ENCODE measurements at regions not wholly inside any gene's neighbourhood (a gene's known extent, or its start where the extent isn't known, plus 50 kb on each side); places are given as distances from the start of the nearest gene placed in this dataset.

DNA sequence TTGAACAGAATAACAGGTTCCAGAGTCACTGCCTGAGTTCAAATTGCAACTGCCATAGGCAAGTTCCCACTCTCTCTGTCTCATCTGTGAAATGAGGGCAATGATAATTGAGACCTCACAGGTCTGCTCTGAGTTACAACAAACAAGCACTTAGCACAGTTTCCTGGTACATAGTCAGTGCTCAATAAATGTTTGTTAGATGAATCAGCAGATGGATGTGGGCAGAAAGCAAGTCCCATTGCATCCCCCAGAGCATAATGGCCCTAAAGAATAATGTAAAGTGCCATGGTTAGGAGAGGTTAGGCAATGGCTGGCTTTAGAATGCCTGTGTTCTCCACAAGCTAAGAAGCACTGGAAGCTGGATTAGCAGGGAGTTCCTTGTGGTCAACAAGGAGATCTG, 136.5 kb upstream of the LARP1 start:
- H3K4me3 ChIP-seq: no peak overlapping the region
- H3K9me3 ChIP-seq: no peaks in the 10 kb centered on the region
- intact Hi-C loops (cut with DNase I; ENCODE audit: low total_unique reads): no loop called here
- H3K36me3 ChIP-seq: no peaks in the 10 kb centered on the region
- DNase-seq: no peak
- peaks cover 0 to 15% (median 0%) of the 10 kb centered on the region in 7 donors for H3K27me3 ChIP-seq (replicated peaks in 1 of 7)
- TF ChIP-seq CTCF (IDR thresholded peaks at IDR 0.05 in 8 of 11, conservative IDR thresholded peaks at IDR 0.05 in 3 of 11) (no peak), POLR2AphosphoS5 (IDR thresholded peaks at IDR 0.05) (no peak), POLR2A (IDR thresholded peaks at IDR 0.05) (no peak)
- no peaks in the 10 kb centered on the region for H3K4me1 ChIP-seq
- no peak overlapping the region for H3K27ac ChIP-seq

GRCh38 chr5:154614595-154614994, 136.6 kb upstream of the HAND1 start:
- intact Hi-C loops (cut with DNase I; ENCODE audit: low total_unique reads): no loop called here
- no peak for DNase-seq

GRCh38 chr5:154614125-154614524, 136.1 kb upstream of the HAND1 start:
- Histone ChIP-seq H3K27me3 (replicated peaks in 1 of 7) (peaks cover 2 to 60% (median 36%) of the 10 kb centered on the region in 7 donors), H3K4me1 (peaks cover 12 to 21% (median 13%) of the 10 kb centered on the region in 6 donors), H3K27ac (no peak overlapping the region), H3K4me3 (no peak overlapping the region), H3K9me3 (no peaks in the 10 kb centered on the region), H3K36me3 (no peaks in the 10 kb centered on the region)
- intact Hi-C loops (cut with DNase I; ENCODE audit: low total_unique reads): no loop called here
- TF ChIP-seq POLR2AphosphoS5 (IDR thresholded peaks at IDR 0.05) (no peak), POLR2A (IDR thresholded peaks at IDR 0.05) (no peak), CTCF (IDR thresholded peaks at IDR 0.05 in 8 of 11, conservative IDR thresholded peaks at IDR 0.05 in 3 of 11) (no peak)
- no peak for DNase-seq
- WGBS, 5 donors: 79 to 86% (median 82%) methylated on average over 1 of the region's 1 CpG

More at GRCh38 chr5:154614595-154614994, 136.6 kb upstream of the HAND1 start:
- no peak for TF ChIP-seq CTCF (IDR thresholded peaks at IDR 0.05 in 8 of 11, conservative IDR thresholded peaks at IDR 0.05 in 3 of 11)
- TF ChIP-seq POLR2AphosphoS5 (IDR thresholded peaks at IDR 0.05): no peak
- Histone ChIP-seq H3K36me3 (no peaks in the 10 kb centered on the region), H3K9me3 (no peaks in the 10 kb centered on the region), H3K4me1 (peaks cover 12 to 21% (median 13%) of the 10 kb centered on the region in 6 donors), H3K27me3 (replicated peaks in 1 of 7) (peaks cover 2 to 56% (median 31%) of the 10 kb centered on the region in 7 donors), H3K27ac (no peak overlapping the region), H3K4me3 (no peak overlapping the region)
- WGBS, 5 donors: 82 to 98% (median 88%) methylated on average over 2 of the region's 2 CpGs

DNA sequence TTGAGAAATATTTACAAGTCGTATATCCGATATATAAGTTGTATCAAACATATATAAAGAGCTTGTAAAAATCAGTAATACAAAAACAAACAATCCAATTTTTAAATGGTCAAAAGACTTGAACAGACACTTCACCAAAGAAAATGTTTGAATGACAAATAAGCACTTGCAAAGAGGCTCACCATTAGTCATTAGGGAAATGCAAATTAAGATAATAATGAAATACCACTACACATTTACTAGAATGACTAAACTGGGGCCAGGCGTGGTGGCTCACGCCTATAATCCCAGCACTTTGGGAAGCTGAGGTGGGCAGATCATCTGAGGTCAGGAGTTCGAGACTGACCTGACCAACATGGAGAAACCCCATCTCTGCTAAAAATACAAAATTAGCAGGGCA, 134.6 kb upstream of the HAND1 start:
- H3K27ac ChIP-seq: no peak overlapping the region
- DNase-seq: no peak
- WGBS, 5 donors: 68 to 84% (median 78%) methylated on average over 5 of the region's 5 CpGs
- intact Hi-C loops (cut with DNase I; ENCODE audit: low total_unique reads): no loop called here
- no peak for TF ChIP-seq POLR2A (IDR thresholded peaks at IDR 0.05)
- TF ChIP-seq CTCF (IDR thresholded peaks at IDR 0.05 in 8 of 11, conservative IDR thresholded peaks at IDR 0.05 in 3 of 11): no peak
- H3K9me3 ChIP-seq: no peaks in the 10 kb centered on the region
- no peak overlapping the region for H3K4me3 ChIP-seq
- H3K36me3 ChIP-seq: no peaks in the 10 kb centered on the region
- peaks cover 12 to 21% (median 13%) of the 10 kb centered on the region in 6 donors for H3K4me1 ChIP-seq
- H3K27me3 ChIP-seq (replicated peaks in 1 of 7): peaks cover 5 to 75% (median 36%) of the 10 kb centered on the region in 7 donors

All from spleen (tissue), 11 donors.